BLaER1 treated with 17β-estradiol and CSF1 and Interleukin-3, amounts not matched to agents 10 nM and 100 nM (cell line): ENCODE measurements at regions not wholly inside any gene's neighbourhood (a gene's known extent, or its start where the extent isn't known, plus 50 kb on each side); places are given as distances from the start of the nearest gene placed in this dataset.
"Not testable (repeated sequence)": the region's sequence is repeated elsewhere in the genome, so short reads cannot be mapped to it uniquely, and the experiment has no call there.

Experiments used
- H3K27ac ChIP-seq, 11 experiments: shearing (Covaris generic); formaldehyde crosslinking; 2 replicates each; pipeline ENCODE4 v1.8.1; 2022
- H3K27me3 ChIP-seq, 11 experiments: shearing (Covaris generic); formaldehyde crosslinking; 2 replicates each; pipeline ENCODE4 v1.8.1; 2022
- H3K36me3 ChIP-seq, 11 experiments: shearing (Covaris generic); formaldehyde crosslinking; 2 replicates each; pipeline ENCODE4 v1.8.1; 2022
- H3K4me1 ChIP-seq, 10 experiments: shearing (Covaris generic); formaldehyde crosslinking; 2 replicates each; pipeline ENCODE4 v1.8.1; 2022
- H3K4me2 ChIP-seq, 11 experiments: shearing (Covaris generic); formaldehyde crosslinking; 2 replicates each; pipeline ENCODE4 v1.8.1; 2022
- H3K4me3 ChIP-seq, 10 experiments: shearing (Covaris generic); formaldehyde crosslinking; 2 replicates each; pipeline ENCODE4 v1.8.1; 2022
- H3K9ac ChIP-seq, 11 experiments: shearing (Covaris generic); formaldehyde crosslinking; 2 replicates each; pipeline ENCODE4 v1.8.1; 2022
- H3K9me3 ChIP-seq, 11 experiments: shearing (Covaris generic); formaldehyde crosslinking; replicated peaks in 1 of 11; 2 replicates each; pipeline ENCODE4 v1.8.1; 2022
- H4K20me1 ChIP-seq, 11 experiments: shearing (Covaris generic); formaldehyde crosslinking; 2 replicates each; pipeline ENCODE4 v1.8.1; 2022
- Cebpa-rat ChIP-seq, 11 experiments: shearing (Covaris generic); IDR thresholded peaks; 2 replicates each; pipeline ENCODE4 v1.8.1; 2022

DNA sequence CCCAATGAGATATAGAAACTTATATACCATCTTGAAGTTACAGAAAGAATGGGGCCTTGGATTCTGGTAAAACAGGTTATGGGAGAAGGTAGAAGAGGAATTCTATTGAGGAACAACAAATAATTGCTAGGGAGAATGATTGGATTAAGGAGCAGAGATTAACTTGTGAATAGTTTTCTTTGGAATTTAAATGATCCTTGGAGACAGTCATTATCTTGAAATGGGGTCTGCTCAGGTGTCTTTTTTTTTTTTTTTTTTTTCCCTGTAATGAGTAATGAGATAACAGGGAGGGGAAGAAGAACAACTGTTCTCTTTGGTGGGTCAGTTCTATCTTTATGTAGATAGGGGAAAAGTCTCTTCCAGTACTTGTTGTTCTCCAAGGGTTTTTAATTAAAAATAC, 1406.0 kb downstream of the RPA4 start:
- no peak overlapping the region for H3K9ac ChIP-seq
- no peaks in the 10 kb centered on the region for H3K4me1 ChIP-seq
- peaks cover 44 to 91% (median 85%) of the 10 kb centered on the region in 11 experiments; a peak in 21 of 22 replicates for H3K27me3 ChIP-seq
- TF ChIP-seq Cebpa-rat (IDR thresholded peaks at IDR 0.05) = no peak
- H3K27ac ChIP-seq = no peak overlapping the region
- H3K4me2 ChIP-seq = no peak overlapping the region
- no peaks in the 10 kb centered on the region for H3K9me3 ChIP-seq
- no peaks in the 10 kb centered on the region for H3K36me3 ChIP-seq
- no peak overlapping the region for H3K4me3 ChIP-seq
- no peaks in the 10 kb centered on the region; a peak in 1 of 22 replicates for H4K20me1 ChIP-seq

DNA sequence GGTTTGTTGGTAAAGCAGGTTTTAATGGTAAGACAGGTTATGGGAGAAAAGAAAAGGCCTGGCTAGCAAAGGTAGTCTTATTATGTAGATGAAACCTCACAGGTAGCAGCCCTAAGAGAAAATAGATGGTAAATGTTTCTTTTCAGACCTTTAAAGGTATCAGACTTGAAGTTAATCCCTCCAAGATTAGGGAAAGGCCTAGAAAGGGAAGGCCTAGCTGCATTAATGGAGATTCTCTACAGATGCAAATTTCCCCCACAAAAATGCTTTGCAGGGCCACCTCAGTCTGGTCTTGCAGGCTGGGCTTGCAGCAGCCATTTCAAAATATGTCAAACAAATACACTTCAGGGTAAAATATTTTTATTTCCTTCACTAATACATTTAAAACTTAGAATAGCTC, 1410.6 kb downstream of the RPA4 start:
- no peak overlapping the region for H3K9ac ChIP-seq
- no peak overlapping the region for H3K4me2 ChIP-seq
- no peak for TF ChIP-seq Cebpa-rat (IDR thresholded peaks at IDR 0.05)
- no peaks in the 10 kb centered on the region for H3K4me1 ChIP-seq
- peaks cover 39 to 99% (median 94%) of the 10 kb centered on the region in 11 experiments for H3K27me3 ChIP-seq
- H3K36me3 ChIP-seq = no peaks in the 10 kb centered on the region
- H3K4me3 ChIP-seq = no peak overlapping the region
- no peak overlapping the region for H3K27ac ChIP-seq
- no peaks in the 10 kb centered on the region for H3K9me3 ChIP-seq
- H4K20me1 ChIP-seq = no peaks in the 10 kb centered on the region

DNA sequence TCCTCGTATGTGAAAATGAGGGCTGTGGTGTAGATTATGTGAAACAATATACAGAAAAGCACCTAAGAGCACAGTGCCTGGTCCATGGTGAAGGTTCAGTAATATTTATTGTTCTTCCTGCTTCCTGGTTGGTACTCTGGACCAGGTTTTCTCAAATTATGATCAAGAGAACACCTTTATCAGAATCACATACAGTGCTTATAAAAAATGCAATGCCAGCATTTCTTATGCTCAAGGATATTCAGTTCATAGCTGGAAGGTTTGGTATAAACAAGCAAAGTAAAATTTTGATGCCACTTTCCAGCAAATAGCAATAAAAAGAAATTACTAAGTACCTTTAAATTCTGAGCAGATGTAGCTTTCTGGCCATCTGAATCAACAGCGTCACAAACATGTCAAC, 1412.4 kb downstream of the RPA4 start:
- H3K9me3 ChIP-seq = no peaks in the 10 kb centered on the region
- no peak for TF ChIP-seq Cebpa-rat (IDR thresholded peaks at IDR 0.05)
- H3K4me1 ChIP-seq = no peaks in the 10 kb centered on the region
- H3K27ac ChIP-seq = no peak overlapping the region
- no peak overlapping the region for H3K4me3 ChIP-seq
- H3K4me2 ChIP-seq = no peak overlapping the region
- H3K9ac ChIP-seq = no peak overlapping the region
- no peaks in the 10 kb centered on the region for H3K36me3 ChIP-seq
- H3K27me3 ChIP-seq = peaks cover 32 to 93% (median 87%) of the 10 kb centered on the region in 11 experiments
- H4K20me1 ChIP-seq = no peaks in the 10 kb centered on the region

DNA sequence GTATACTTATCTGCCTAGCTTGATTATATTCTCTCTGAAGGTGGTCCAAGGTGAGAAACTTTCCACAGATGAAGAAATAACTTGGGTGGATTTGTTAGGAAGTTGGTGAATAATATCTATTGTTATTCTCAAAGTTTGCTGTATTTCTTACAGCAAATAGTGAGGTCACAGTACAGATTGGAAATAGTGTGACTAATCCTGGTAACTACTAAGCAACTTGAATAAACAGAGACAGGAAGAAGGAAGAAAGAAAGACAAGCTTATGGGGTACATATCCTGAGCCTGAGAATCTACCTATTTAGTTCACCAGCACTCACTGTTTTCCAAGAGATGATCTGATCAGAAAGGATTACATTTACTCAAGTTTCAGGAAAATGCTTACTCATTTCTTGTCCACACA, 1416.1 kb downstream of the RPA4 start:
- H3K4me2 ChIP-seq = no peak overlapping the region
- H3K27ac ChIP-seq = no peak overlapping the region
- no peaks in the 10 kb centered on the region for H3K4me1 ChIP-seq
- no peaks in the 10 kb centered on the region for H4K20me1 ChIP-seq
- TF ChIP-seq Cebpa-rat (IDR thresholded peaks at IDR 0.05) = no peak
- H3K36me3 ChIP-seq = no peaks in the 10 kb centered on the region
- H3K27me3 ChIP-seq = peaks cover 18 to 62% (median 51%) of the 10 kb centered on the region in 11 experiments
- no peak overlapping the region for H3K4me3 ChIP-seq
- no peak overlapping the region for H3K9ac ChIP-seq
- no peaks in the 10 kb centered on the region for H3K9me3 ChIP-seq

DNA sequence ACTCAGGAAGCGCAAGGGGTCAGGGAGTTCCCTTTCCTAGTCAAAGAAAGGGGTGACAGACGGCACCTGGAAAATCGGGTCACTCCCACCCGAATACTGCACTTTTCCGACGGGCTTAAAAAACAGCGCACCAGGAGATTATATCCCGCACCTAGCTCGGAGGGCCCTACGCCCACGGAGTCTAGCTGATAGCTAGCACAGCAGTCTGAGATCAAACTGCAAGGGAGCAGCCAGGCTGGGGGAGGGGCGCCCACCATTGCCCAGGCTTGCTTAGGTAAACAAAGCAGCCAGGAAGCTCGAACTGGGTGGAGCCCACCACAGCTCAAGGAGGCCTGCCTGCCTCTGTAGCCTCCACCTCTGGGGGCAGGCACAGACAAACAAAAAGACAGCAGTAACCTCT, 1416.8 kb downstream of the RPA4 start:
- H3K27ac ChIP-seq, H3K36me3 ChIP-seq, H3K4me3 ChIP-seq, H3K4me1 ChIP-seq, H3K4me2 ChIP-seq, H4K20me1 ChIP-seq, H3K9ac ChIP-seq, H3K9me3 ChIP-seq: not testable (repeated sequence)
- H3K27me3 ChIP-seq = peaks cover 18 to 55% (median 44%) of the 10 kb centered on the region in 11 experiments

DNA sequence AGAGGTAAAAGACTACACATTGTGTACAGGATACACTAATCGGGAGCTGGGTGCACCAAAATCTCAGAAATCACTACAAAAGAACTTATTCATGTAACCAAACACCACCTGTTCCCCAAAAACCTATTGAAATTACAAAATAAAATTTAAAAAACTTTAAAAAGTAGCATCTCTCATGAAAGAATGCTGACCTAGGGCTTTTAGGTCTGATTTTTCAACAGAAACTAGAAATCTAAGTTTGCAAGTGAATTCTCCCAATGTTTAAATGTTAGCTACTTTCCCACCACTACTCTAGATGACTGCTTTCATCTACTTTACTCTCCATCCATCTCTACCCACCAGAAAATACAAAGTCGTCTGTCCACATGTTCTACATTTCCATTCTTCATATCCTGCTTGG, 1447.7 kb downstream of the RPA4 start:
- no peaks in the 10 kb centered on the region for H3K36me3 ChIP-seq
- peaks cover 51 to 99% (median 88%) of the 10 kb centered on the region in 11 experiments for H3K27me3 ChIP-seq
- H4K20me1 ChIP-seq = no peaks in the 10 kb centered on the region
- no peak overlapping the region for H3K4me2 ChIP-seq
- no peak for TF ChIP-seq Cebpa-rat (IDR thresholded peaks at IDR 0.05)
- H3K27ac ChIP-seq = no peak overlapping the region
- no peak overlapping the region for H3K9ac ChIP-seq
- no peaks in the 10 kb centered on the region for H3K4me1 ChIP-seq
- H3K9me3 ChIP-seq = no peaks in the 10 kb centered on the region
- no peak overlapping the region for H3K4me3 ChIP-seq

DNA sequence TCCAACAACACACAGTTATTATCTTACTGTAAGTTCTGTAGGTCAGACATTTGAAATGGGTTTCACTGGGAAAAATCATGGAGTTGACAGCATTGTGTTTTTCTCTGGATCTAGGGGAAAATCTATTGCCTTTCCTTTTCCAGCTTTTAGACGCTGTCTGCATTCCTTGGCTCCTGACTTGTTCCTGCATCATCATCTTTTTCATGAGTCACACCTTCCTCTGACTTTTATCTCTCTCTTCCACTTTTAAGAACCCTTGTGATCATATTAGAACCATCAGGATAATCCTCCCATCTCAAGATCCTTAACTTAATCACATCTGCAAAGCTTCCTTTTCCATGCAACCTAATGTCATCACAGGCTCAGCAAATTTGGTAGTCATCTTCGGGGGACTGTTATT, 1454.8 kb downstream of the RPA4 start:
- no peak overlapping the region for H3K4me3 ChIP-seq
- no peaks in the 10 kb centered on the region for H3K4me1 ChIP-seq
- TF ChIP-seq Cebpa-rat (IDR thresholded peaks at IDR 0.05) = no peak
- no peak overlapping the region for H3K9ac ChIP-seq
- no peaks in the 10 kb centered on the region for H3K36me3 ChIP-seq
- no peak overlapping the region for H3K27ac ChIP-seq
- no peak overlapping the region for H3K4me2 ChIP-seq
- peaks cover 8 to 25% (median 14%) of the 10 kb centered on the region in 11 experiments for H3K9me3 ChIP-seq
- no peaks in the 10 kb centered on the region; a peak in 2 of 22 replicates for H4K20me1 ChIP-seq
- H3K27me3 ChIP-seq = peaks cover 24 to 99% (median 77%) of the 10 kb centered on the region in 11 experiments; a peak in 20 of 22 replicates

DNA sequence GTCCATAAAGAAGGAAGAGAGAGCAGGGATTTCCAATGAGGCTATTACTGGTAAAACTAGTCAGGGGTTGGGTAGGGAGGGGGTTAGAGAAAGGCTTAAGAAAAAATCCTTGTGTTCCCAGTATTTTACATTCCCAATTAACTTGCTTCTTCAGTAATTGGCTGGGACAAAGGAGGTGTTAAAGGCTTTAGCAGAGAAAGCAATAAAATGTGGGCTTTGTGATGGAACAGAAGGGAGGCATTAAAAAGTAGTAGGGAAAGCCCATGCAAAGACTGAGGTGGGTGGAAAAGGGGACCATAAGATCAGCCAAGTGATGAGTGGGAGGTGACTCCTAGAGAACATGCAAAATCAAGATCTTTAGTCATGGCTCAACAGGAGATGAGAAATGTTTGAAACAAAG, 1467.2 kb downstream of the RPA4 start:
- Histone ChIP-seq H3K4me2 (no peak overlapping the region), H3K9me3 (peaks cover 0 to 15% (median 0%) of the 10 kb centered on the region in 11 experiments; a peak in 3 of 22 replicates), H3K9ac (no peak overlapping the region), H3K27ac (no peak overlapping the region), H4K20me1 (no peaks in the 10 kb centered on the region), H3K27me3 (peaks cover 74 to 100% (median 94%) of the 10 kb centered on the region in 11 experiments), H3K4me1 (no peaks in the 10 kb centered on the region), H3K4me3 (no peak overlapping the region), H3K36me3 (no peaks in the 10 kb centered on the region)
- TF ChIP-seq Cebpa-rat (IDR thresholded peaks at IDR 0.05) = no peak

DNA sequence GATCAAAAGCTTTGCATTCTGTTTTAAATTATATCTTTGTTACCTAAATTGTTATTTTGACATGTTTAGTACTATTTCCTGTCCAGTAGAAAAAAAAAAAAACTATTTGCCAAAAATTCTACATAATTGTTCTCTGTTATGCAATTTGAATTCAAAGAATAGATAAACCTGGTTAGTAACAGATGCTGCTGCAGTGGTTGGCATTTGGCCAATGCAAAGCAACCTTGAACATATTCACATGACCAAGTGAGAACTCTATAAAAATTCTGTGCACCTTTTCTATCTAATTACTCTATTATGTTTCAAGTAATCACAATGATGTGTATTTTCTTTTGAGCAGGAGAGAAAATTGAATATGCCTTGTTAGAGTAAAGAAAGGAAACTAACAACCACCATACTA, 1473.4 kb downstream of the RPA4 start:
- no peak overlapping the region for H3K9ac ChIP-seq
- H3K36me3 ChIP-seq = no peaks in the 10 kb centered on the region
- no peaks in the 10 kb centered on the region for H4K20me1 ChIP-seq
- no peak overlapping the region for H3K4me2 ChIP-seq
- H3K4me1 ChIP-seq = no peaks in the 10 kb centered on the region
- peaks cover 0 to 26% (median 5%) of the 10 kb centered on the region in 11 experiments; a peak in 5 of 22 replicates for H3K9me3 ChIP-seq
- H3K27ac ChIP-seq = no peak overlapping the region
- TF ChIP-seq Cebpa-rat (IDR thresholded peaks at IDR 0.05) = no peak
- H3K27me3 ChIP-seq = peaks cover 46 to 81% (median 77%) of the 10 kb centered on the region in 11 experiments
- H3K4me3 ChIP-seq = no peak overlapping the region

DNA sequence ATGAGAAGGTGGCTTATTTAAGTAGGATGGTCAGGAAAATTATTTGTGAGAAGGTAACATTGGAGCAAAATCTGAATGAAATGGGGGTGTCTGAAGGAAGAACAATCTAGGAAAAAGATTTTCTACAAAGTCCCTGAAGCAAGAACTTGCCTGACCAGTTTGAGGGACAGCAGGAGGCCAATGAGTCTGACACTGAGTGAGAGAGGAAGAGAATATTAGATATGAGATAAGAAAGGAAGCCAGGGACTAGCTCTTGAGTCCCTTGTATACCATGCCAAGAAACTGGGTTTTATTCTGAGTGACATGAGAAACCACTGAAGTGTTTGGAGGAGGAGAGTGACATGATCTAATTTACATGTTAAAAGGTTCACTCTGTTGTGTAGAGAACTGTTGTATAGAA, 1478.9 kb downstream of the RPA4 start:
- H3K4me3 ChIP-seq = no peak overlapping the region
- no peaks in the 10 kb centered on the region for H4K20me1 ChIP-seq
- no peaks in the 10 kb centered on the region for H3K4me1 ChIP-seq
- H3K9ac ChIP-seq = no peak overlapping the region
- no peak overlapping the region for H3K27ac ChIP-seq
- peaks cover 0 to 11% (median 0%) of the 10 kb centered on the region in 11 experiments; a peak in 5 of 22 replicates for H3K9me3 ChIP-seq
- TF ChIP-seq Cebpa-rat (IDR thresholded peaks at IDR 0.05) = no peak
- H3K27me3 ChIP-seq = peaks cover 27 to 82% (median 77%) of the 10 kb centered on the region in 11 experiments
- H3K4me2 ChIP-seq = no peak overlapping the region
- H3K36me3 ChIP-seq = no peaks in the 10 kb centered on the region
